ENCODE measurements at regions not wholly inside any gene's neighbourhood (a gene's known extent, or its start where the extent isn't known, plus 50 kb on each side); places are given as distances from the start of the nearest gene placed in this dataset.

DNA sequence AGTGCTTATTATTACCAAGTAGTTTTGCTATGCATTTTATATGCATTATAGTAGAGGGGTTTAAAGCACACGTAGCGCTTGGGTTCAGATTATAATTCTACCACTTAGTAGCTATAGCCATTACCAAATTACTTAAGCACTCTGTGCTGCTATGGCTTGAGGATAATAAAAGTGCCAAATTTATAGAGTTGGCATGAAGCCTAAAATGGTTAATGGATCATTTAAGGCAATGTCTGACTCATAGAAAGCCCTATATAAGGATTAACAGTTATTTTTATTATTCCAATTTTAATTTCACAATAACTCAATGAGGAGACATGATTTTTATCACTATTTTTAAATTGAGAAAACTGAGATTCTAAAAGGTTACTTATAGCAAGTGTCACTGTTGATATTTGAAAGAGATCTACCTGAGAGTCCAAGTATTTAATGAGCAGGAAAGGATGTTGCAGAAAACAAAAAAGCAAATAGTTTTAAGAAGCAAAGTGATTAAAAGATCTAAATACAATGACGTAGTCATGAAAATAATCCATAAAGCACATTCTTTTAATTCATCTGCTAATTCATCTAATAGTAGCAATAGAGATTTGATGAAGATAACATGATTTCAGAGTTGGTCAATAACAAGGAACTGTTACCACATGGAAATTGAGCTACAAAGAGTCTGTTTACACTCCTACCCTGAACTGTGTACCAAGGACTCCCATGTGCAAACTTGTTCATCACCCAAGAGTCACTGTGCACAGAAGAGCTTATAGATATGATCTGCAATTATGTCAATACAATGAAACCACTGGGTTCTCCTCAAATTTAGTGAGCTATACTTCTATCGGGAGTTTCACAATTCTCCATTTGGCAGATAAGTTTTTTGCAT is 78.8 kb upstream of the DTNA start:
- no peak overlapping the region for H3K27ac Mint-ChIP-seq
- H3K9me3 Mint-ChIP-seq: no peaks in the 10 kb centered on the region
- no peaks in the 10 kb centered on the region for H3K4me1 Mint-ChIP-seq
- H3K27me3 Mint-ChIP-seq: peaks cover 5% of the 10 kb centered on the region
- no peak overlapping the region for H3K4me3 Mint-ChIP-seq
- H3K36me3 Mint-ChIP-seq (ENCODE audit: low read depth): no peaks in the 10 kb centered on the region
- no peak for ATAC-seq (replicated peaks)

DNA sequence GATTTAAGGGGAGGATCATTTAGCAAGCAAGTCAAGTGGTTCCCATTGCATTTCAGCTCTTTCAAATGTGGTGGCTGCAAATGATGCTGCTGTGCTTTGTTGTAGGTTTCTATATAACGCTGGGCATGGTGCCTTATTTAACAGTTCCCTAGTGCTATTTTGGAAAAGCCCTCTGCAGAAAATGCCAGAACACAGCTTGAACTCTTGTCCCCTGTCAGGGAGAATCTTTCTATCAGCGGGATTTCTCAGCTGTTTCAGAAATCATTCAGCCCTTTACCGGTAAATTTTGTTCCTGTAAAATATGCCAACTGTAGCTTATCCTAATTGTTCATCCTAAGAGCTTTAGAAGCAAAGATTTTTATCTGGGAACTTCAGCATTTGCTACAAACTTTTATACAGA is 77.8 kb upstream of the DTNA start:
- Mint-ChIP-seq H3K4me3 (no peak overlapping the region), H3K36me3 (ENCODE audit: low read depth) (no peaks in the 10 kb centered on the region), H3K27ac (no peak overlapping the region), H3K27me3 (peaks cover 5% of the 10 kb centered on the region), H3K4me1 (no peaks in the 10 kb centered on the region), H3K9me3 (no peaks in the 10 kb centered on the region)
- no peak for ATAC-seq (replicated peaks)

DNA sequence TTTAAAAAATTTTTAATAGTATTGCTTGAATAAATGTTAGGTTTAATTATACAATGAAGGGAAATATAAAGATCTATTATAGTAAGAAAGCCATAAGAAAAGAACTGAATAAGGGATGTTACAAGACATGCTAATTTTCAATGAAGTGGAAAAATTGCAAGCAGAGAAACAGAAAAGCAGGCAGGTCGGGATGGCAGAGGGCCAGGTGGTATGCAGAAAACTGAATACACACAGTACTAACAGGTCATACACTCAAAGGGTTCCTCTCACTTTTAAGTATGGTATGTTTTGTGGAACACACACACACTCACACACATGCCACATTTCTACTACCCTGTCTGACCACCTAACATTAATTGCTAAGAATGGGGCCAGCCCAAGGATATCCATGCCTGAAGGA is 76.7 kb upstream of the DTNA start:
- no peaks in the 10 kb centered on the region for H3K4me1 Mint-ChIP-seq
- no peak overlapping the region for H3K4me3 Mint-ChIP-seq
- no peak for ATAC-seq (replicated peaks)
- H3K36me3 Mint-ChIP-seq (ENCODE audit: low read depth): no peaks in the 10 kb centered on the region
- H3K9me3 Mint-ChIP-seq: no peaks in the 10 kb centered on the region
- H3K27me3 Mint-ChIP-seq: peaks cover 5% of the 10 kb centered on the region
- no peak overlapping the region for H3K27ac Mint-ChIP-seq

DNA sequence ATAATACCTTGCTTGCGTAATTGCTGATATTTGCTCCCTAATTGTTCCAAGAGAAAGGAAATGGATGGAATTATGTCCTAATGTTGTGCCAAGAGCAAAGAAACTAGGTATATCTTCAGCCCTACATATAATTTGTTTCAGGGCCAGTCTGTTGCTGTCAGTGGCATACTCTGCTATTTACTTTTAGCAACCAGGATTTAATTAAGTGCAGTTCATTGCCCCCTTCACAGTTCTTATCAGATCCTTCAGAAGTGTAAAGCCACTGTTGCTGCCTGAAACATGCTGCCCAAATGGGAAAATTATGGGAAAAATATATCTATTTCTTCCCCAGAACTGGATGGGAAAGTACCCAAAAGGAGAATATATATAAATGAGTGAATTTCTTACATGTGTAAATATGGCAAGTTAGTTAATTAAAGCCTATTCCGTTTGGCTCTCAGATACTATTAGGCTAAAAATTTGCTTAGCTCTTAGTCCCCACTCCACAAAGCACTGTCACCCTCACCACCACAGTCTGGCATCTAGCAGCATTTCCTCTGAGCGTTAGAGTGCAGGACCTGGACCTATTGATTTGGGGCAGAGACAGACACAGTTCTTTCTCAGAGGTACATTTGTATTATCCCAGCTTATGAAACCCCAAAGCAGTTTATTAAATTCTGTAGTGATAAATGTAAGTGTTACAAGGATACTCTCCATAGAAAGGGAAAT is 72.8 kb upstream of the DTNA start:
- no peak overlapping the region for H3K27ac Mint-ChIP-seq
- H3K4me3 Mint-ChIP-seq: no peak overlapping the region
- no peaks in the 10 kb centered on the region for H3K36me3 Mint-ChIP-seq (ENCODE audit: low read depth)
- no peaks in the 10 kb centered on the region for H3K9me3 Mint-ChIP-seq
- no peaks in the 10 kb centered on the region for H3K27me3 Mint-ChIP-seq
- no peak for ATAC-seq (replicated peaks)
- no peaks in the 10 kb centered on the region for H3K4me1 Mint-ChIP-seq

DNA sequence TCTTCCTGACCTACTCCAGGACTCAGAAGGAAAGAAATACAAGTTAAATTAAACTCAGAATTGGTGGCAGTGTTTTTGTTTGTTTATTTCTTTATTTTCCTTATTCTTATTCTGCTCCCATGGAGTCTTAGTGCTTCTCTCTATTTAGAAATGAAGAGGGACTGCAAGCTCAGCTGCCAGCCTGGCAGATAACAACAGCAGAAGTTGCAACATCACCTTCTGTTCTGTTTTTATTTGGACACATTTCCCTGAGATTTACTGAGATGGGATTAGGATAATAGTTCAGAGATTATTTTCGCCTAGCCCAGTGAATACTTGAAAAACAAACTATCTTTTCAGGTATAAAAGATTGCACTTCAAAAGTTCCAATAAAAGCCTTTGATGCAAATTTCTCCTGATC is 70.4 kb upstream of the DTNA start:
- no peak overlapping the region for H3K4me3 Mint-ChIP-seq
- no peak overlapping the region for H3K27ac Mint-ChIP-seq
- H3K4me1 Mint-ChIP-seq: no peaks in the 10 kb centered on the region
- H3K9me3 Mint-ChIP-seq: no peaks in the 10 kb centered on the region
- H3K36me3 Mint-ChIP-seq (ENCODE audit: low read depth): no peaks in the 10 kb centered on the region
- ATAC-seq (replicated peaks): no peak
- no peaks in the 10 kb centered on the region for H3K27me3 Mint-ChIP-seq

DNA sequence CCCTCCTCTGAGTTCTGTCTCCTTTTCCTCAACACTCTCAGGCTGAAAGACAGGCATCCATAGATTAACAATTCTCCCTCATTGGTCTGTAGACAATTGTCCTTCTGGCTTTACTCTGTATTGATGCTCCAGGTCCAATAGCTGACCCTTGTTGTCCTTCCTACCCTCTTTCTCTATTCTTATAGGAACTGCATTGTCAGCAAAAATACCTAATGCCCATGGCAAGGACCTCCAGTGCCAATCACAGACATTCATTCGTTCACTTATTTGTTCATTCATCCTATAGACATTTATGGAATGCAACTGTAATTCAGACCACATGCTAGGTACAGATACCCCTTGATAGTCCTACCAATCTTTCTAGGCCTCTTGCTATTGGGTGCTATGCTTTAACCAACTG is 69.8 kb upstream of the DTNA start:
- Mint-ChIP-seq H3K9me3 (no peaks in the 10 kb centered on the region), H3K4me3 (no peak overlapping the region), H3K27ac (no peak overlapping the region), H3K36me3 (ENCODE audit: low read depth) (no peaks in the 10 kb centered on the region), H3K27me3 (no peaks in the 10 kb centered on the region), H3K4me1 (no peaks in the 10 kb centered on the region)
- no peak for ATAC-seq (replicated peaks)

DNA sequence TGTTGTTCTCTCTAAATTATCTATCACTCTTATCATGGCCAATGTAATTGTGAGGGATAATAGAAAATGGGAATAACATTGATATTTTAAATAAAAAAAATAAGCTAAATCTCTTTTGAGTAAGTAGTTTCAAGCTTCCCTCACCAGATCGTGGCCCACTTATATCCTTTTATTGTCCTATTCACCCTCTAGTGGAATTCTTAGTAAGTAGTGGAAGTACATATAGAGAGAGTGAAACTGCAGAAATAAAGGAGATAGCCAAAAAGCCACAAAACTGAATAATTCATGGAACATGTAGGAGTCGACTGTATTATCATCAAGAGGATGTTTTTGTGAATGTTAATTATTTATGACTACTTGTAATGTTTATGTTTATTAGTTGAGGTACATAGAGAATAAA is 66.1 kb upstream of the DTNA start:
- Mint-ChIP-seq H3K9me3 (no peaks in the 10 kb centered on the region), H3K36me3 (ENCODE audit: low read depth) (no peaks in the 10 kb centered on the region), H3K27me3 (no peaks in the 10 kb centered on the region), H3K27ac (no peak overlapping the region), H3K4me1 (no peaks in the 10 kb centered on the region), H3K4me3 (no peak overlapping the region)
- ATAC-seq (replicated peaks): no peak

DNA sequence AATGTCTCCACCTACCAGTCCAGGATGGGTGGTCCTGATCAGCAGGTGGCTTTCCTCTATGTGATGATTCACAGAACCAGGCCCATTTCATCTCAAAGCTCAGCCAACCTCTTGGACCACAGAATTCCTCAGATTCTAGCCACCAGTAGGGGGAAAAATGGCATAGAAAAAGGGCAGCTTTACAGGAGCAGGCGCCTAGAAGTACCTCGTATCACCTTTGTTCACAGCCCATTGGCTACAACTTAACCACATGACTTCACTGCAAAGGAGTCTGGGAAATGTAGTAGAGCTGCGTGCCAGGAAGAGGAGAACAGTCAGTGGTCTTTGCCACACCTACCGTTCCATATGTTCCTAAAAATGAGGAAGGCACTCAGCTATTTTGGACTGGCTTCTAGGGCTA is 62.8 kb upstream of the DTNA start:
- no peak for ATAC-seq (replicated peaks)
- H3K9me3 Mint-ChIP-seq: no peaks in the 10 kb centered on the region
- H3K4me1 Mint-ChIP-seq: no peaks in the 10 kb centered on the region
- peaks cover 6% of the 10 kb centered on the region for H3K27me3 Mint-ChIP-seq
- no peak overlapping the region for H3K4me3 Mint-ChIP-seq
- H3K36me3 Mint-ChIP-seq (ENCODE audit: low read depth): no peaks in the 10 kb centered on the region
- no peak overlapping the region for H3K27ac Mint-ChIP-seq

DNA sequence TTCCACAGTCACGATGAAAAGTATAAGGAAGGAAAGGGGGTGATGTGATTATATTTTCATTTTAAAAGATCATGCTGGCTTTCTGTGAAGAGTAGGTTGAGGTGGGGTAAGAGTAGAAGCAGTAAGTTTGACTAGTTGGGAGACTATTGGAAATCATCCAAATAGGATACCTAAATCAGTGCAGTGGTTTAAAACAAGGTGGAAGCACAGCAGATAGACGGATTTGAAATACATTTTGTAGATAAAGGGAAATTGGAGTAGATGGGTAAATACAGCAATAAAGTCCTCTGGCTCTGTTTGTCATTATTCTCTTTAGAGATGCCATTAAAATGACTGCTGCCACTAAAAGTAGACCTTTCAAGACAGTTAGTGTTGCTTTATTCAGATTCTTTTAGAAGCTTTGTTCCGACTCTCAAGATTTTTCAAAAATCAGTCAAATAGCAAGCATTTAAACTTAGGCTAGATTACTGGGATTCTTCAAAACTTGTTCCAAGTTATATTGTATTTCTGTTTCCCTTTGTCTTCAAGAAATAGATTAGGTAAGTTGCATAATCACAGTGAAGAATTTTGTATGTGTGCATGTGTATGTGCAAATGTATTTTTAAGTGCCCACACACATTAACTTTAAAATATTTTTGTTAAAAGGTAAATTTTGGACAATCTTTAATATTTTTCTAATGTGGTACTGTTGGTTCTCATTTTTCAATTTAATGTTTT is 61.7 kb upstream of the DTNA start:
- no peak for ATAC-seq (replicated peaks)
- H3K4me3 Mint-ChIP-seq: no peak overlapping the region
- H3K36me3 Mint-ChIP-seq (ENCODE audit: low read depth): no peaks in the 10 kb centered on the region
- no peak overlapping the region for H3K27ac Mint-ChIP-seq
- no peaks in the 10 kb centered on the region for H3K9me3 Mint-ChIP-seq
- H3K27me3 Mint-ChIP-seq: peaks cover 6% of the 10 kb centered on the region
- no peaks in the 10 kb centered on the region for H3K4me1 Mint-ChIP-seq

DNA sequence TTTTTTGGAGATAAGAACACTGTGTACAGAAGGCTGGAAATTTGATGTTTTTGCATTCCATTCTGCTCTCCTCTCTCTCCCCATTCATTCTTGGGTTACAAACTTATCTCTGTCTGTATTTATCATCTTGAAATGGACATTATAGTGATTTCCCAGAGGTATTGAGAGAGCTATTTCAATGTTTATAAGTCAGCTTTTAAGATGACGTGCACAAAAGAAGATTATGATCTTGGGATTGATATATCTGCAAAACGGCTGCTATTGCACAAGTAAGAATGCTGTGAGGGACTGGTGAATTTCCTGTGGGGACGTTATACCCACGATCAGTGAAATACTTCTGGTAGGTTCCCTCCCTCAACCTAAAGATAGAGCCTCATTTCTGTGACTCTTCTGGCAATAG is 61.0 kb upstream of the DTNA start:
- Mint-ChIP-seq H3K4me1 (no peaks in the 10 kb centered on the region), H3K27me3 (peaks cover 6% of the 10 kb centered on the region), H3K36me3 (ENCODE audit: low read depth) (no peaks in the 10 kb centered on the region), H3K4me3 (no peak overlapping the region), H3K27ac (no peak overlapping the region), H3K9me3 (no peaks in the 10 kb centered on the region)
- no peak for ATAC-seq (replicated peaks)

DNA sequence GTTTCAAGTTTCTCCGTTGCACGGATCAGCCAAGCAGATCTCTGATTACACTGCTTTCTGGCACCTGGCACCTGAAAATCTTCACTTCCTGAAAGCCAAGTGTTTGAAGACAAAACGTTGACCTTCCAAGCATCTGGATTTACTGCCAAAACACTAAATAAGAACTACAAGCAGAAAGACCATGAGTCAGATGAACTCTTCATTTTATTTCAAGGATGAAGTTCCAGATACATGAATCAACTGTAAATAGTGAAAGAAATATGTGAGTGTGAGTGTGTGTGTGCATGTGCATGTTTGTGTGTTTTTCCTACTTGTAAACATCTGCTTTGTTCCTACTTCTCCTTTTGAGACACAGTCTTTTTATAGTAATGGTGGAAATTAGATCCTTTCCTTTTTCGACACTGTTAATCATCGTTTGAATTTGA is 60.0 kb upstream of the DTNA start:
- no peaks in the 10 kb centered on the region for H3K4me1 Mint-ChIP-seq
- no peak overlapping the region for H3K27ac Mint-ChIP-seq

DNA sequence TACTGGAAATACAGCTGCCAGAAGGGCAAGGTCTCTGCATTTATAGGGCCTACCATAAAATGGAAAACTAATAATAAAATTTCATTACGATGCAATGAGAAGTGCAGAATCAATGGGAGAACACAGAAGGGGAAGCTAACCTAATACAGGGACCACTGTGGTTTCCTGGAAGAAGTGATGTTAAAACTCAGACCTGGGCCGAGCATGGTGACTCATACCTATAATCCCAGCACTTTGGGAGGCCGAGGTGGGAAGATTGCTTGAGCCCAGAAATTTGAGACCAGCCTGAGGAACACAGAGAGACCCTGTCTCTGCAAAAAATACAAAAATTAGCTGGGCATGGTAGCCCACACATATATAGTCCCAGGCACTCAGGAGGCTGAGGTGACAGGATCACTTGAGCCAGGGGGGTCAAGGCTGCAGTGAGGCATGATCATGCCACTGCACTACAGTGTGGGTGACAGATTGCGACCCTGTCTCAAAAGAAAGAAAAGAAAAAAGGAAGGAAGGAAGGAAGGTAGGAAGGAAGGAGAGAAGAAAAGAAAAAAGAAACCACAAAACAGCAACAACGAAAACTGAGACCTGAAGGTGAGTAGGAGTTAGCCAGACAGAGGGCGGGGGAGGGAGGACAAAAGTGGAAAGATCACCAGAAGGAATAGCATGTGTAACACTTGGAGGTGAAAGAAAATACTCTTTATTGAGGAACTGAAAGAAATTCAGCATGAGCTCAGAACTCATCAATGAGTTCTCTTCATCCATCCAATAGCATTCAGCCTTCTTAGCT is 58.3 kb upstream of the DTNA start:
- H3K27ac Mint-ChIP-seq: no peak overlapping the region
- no peak overlapping the region for H3K4me3 Mint-ChIP-seq
- ATAC-seq (replicated peaks): no peak
- peaks cover 6% of the 10 kb centered on the region for H3K27me3 Mint-ChIP-seq
- H3K36me3 Mint-ChIP-seq (ENCODE audit: low read depth): no peaks in the 10 kb centered on the region
- no peaks in the 10 kb centered on the region for H3K9me3 Mint-ChIP-seq
- H3K4me1 Mint-ChIP-seq: no peaks in the 10 kb centered on the region

More for the DNA sequence above, 60.0 kb upstream of the DTNA start:
- no peaks in the 10 kb centered on the region for H3K36me3 Mint-ChIP-seq (ENCODE audit: low read depth)
- ATAC-seq (replicated peaks): no peak
- H3K27me3 Mint-ChIP-seq: peaks cover 6% of the 10 kb centered on the region
- H3K4me3 Mint-ChIP-seq: no peak overlapping the region
- no peaks in the 10 kb centered on the region for H3K9me3 Mint-ChIP-seq

DNA sequence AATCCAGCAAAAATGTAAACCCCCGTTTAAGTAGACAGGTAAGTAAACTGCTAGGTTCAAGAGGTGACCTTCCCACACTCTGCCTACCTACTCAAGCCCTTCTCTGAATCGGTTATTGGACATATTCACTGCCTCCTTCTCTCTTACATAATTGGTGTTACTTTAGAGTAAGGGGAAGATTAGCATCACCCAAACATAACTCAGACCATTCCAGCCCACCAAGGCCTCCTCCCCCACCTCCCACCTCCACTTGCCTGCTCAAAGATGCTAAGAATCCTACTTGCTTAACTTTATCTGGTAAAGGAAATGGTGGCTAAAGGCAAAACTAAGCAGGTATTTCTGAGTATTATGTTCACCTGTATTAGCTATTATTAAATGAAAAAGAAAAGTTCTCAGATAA is 55.0 kb upstream of the DTNA start:
- Mint-ChIP-seq H3K4me1 (no peaks in the 10 kb centered on the region), H3K4me3 (no peak overlapping the region), H3K9me3 (no peaks in the 10 kb centered on the region), H3K36me3 (ENCODE audit: low read depth) (no peaks in the 10 kb centered on the region), H3K27ac (no peak overlapping the region), H3K27me3 (peaks cover 6% of the 10 kb centered on the region)
- ATAC-seq (replicated peaks): no peak

DNA sequence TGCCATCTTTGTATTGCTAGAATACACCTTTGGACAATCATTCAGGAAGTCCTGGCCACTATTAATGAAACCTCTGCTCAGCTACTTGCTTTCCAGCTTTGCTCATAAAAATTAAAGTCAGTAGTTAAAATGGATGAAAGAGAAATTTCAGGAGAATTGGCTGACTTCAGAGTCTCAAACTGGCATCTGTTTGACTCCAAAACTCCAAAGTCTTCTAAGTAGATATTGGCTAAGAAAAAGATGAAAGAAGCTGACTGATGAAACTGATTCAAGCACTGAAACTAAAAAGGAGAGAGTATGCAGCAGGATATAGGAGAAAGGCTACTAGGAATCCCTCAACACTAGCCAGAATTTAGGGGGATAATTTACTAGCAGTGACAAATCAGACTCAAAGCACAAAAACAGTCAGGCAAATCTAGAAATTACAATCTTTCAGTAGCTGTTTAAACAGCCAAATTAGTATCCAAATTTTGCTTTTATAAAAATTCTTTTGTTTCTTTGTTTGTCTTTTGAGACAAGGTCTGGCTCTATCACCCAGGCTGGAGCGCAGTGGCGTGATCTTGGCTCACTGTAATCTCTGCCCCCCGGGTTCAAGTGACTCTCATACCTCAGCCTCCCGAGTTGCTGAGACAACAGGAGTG is 52.1 kb upstream of the DTNA start:
- no peaks in the 10 kb centered on the region for H3K36me3 Mint-ChIP-seq (ENCODE audit: low read depth)
- H3K4me3 Mint-ChIP-seq: no peak overlapping the region
- H3K27me3 Mint-ChIP-seq: peaks cover 7% of the 10 kb centered on the region
- no peaks in the 10 kb centered on the region for H3K9me3 Mint-ChIP-seq
- H3K4me1 Mint-ChIP-seq: no peaks in the 10 kb centered on the region
- H3K27ac Mint-ChIP-seq: no peak overlapping the region
- no peak for ATAC-seq (replicated peaks)
